ENCODE measurements at regions not wholly inside any gene's neighbourhood (a gene's known extent, or its start where the extent isn't known, plus 50 kb on each side); places are given as distances from the start of the nearest gene placed in this dataset.

DNA sequence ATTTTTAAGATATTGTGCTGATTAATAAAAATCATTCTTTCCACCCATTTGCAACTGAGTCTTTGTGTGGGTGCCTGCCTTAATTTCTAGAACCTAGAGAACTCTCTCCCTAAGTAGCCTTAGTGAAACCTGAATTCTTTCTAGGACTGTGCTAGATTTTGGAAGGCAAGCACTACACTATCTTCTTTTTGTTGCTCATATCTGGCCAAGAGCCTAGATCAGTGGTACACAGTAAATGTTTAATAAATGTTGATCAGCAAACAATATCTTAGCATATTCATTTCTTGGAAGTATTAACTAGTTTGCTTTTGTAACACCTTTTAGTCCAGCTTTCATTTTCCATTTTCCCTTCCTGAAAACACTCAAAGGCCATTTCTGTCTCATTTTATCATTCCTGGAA is 108.5 kb upstream of the CARMIL1 start:
- H3K4me3 ChIP-seq (ENCODE audit: low read length), result no peak overlapping the region
- H3K9me3 ChIP-seq (ENCODE audit: control insufficient read depth in 1 of 2, insufficient read depth in 1 of 2, low read length in 2 of 2), result no peaks in the 10 kb centered on the region
- no peak overlapping the region for H3K4me3 Mint-ChIP-seq
- no peaks in the 10 kb centered on the region for H3K36me3 Mint-ChIP-seq (ENCODE audit: low read depth)
- no peaks in the 10 kb centered on the region for H3K9me3 Mint-ChIP-seq
- H3K27ac Mint-ChIP-seq, result no peak overlapping the region
- TF ChIP-seq, protein P1, sequence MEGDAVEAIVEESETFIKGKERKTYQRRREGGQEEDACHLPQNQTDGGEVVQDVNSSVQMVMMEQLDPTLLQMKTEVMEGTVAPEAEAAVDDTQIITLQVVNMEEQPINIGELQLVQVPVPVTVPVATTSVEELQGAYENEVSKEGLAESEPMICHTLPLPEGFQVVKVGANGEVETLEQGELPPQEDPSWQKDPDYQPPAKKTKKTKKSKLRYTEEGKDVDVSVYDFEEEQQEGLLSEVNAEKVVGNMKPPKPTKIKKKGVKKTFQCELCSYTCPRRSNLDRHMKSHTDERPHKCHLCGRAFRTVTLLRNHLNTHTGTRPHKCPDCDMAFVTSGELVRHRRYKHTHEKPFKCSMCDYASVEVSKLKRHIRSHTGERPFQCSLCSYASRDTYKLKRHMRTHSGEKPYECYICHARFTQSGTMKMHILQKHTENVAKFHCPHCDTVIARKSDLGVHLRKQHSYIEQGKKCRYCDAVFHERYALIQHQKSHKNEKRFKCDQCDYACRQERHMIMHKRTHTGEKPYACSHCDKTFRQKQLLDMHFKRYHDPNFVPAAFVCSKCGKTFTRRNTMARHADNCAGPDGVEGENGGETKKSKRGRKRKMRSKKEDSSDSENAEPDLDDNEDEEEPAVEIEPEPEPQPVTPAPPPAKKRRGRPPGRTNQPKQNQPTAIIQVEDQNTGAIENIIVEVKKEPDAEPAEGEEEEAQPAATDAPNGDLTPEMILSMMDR (IDR thresholded peaks at IDR 0.05), result no peak
- H3K4me1 ChIP-seq (ENCODE audit: insufficient read depth, low read length), result no peaks in the 10 kb centered on the region
- no peaks in the 10 kb centered on the region for H3K27me3 Mint-ChIP-seq
- peaks cover 14% of the 10 kb centered on the region for H3K4me1 Mint-ChIP-seq (ENCODE audit: low read depth)
- CTCF ChIA-PET, result no interaction called here
- ATAC-seq (ENCODE audit: poor library complexity) (no peak), DNase-seq (no peak)
- intact Hi-C loops (cut with DNase I, micrococcal nuclease), result no loop called here
- H3K27me3 ChIP-seq (ENCODE audit: control insufficient read depth in 1 of 2, insufficient read depth in 2 of 2, low read length in 2 of 2), result no peaks in the 10 kb centered on the region
- POLR2A ChIA-PET, result no interaction called here
- H3K27ac ChIP-seq (ENCODE audit: low read depth in 1 of 2, low read length in 2 of 2), result no peak overlapping the region
- H3K36me3 ChIP-seq (ENCODE audit: insufficient read depth, low read length), result no peaks in the 10 kb centered on the region

DNA sequence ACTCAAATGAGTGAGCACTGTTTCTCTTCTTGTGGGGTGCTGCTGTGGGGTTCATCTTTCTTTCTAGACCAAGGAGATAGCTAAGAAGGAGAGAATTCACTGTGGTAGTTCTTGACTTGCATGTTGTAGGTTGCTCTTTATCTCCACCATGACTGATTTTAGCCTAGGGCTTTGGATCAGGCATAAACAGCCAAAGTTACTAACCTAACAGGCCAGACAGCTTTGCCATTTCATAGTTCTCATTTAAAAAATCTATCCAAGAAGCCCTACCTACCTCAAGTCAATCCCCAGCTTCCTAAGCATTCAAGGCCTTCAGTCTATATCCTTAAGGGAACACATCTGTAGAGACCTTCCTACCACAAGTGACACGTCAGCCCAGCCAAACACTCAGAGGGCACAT is 107.9 kb upstream of the CARMIL1 start:
- Mint-ChIP-seq H3K4me1 (ENCODE audit: low read depth) (peaks cover 7% of the 10 kb centered on the region), H3K9me3 (no peaks in the 10 kb centered on the region), H3K27me3 (no peaks in the 10 kb centered on the region), H3K36me3 (ENCODE audit: low read depth) (no peaks in the 10 kb centered on the region), H3K4me3 (no peak overlapping the region), H3K27ac (no peak overlapping the region)
- H3K9me3 ChIP-seq (ENCODE audit: control insufficient read depth in 1 of 2, insufficient read depth in 1 of 2, low read length in 2 of 2), result no peaks in the 10 kb centered on the region
- DNase-seq (no peak), ATAC-seq (ENCODE audit: poor library complexity) (no peak)
- POLR2A ChIA-PET, result no interaction called here
- H3K27me3 ChIP-seq (ENCODE audit: control insufficient read depth in 1 of 2, insufficient read depth in 2 of 2, low read length in 2 of 2), result no peaks in the 10 kb centered on the region
- intact Hi-C loops (cut with DNase I, micrococcal nuclease), result no loop called here
- no peak overlapping the region for H3K27ac ChIP-seq (ENCODE audit: low read depth in 1 of 2, low read length in 2 of 2)
- TF ChIP-seq, protein P1 (IDR thresholded peaks at IDR 0.05), result no peak
- no peaks in the 10 kb centered on the region for H3K36me3 ChIP-seq (ENCODE audit: insufficient read depth, low read length)
- CTCF ChIA-PET, result no interaction called here
- H3K4me1 ChIP-seq (ENCODE audit: insufficient read depth, low read length), result no peaks in the 10 kb centered on the region
- no peak overlapping the region for H3K4me3 ChIP-seq (ENCODE audit: low read length)

DNA sequence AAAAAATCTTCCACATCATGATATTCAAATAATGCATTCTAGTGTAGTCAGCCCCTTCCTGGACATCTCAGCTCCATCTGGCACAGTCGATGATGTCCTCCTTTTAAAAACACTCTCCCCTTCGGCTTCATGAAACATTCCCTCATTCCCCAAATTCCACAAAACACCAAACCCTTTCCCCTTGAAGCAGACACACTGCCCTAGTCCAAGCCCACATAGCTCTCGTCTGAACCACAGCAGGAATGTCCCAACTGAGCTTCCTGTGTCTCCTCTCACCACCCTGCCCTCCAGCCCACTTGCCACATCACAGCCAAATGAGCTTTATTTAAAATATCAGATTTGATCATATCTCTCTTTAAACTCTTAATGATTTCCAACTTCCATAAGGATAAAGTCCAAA is 106.4 kb upstream of the CARMIL1 start:
- Histone ChIP-seq H3K27ac (ENCODE audit: low read depth in 1 of 2, low read length in 2 of 2) (no peak overlapping the region), H3K4me1 (ENCODE audit: insufficient read depth, low read length) (no peaks in the 10 kb centered on the region), H3K27me3 (ENCODE audit: control insufficient read depth in 1 of 2, insufficient read depth in 2 of 2, low read length in 2 of 2) (no peaks in the 10 kb centered on the region), H3K9me3 (ENCODE audit: control insufficient read depth in 1 of 2, insufficient read depth in 1 of 2, low read length in 2 of 2) (no peaks in the 10 kb centered on the region), H3K36me3 (ENCODE audit: insufficient read depth, low read length) (no peaks in the 10 kb centered on the region), H3K4me3 (ENCODE audit: low read length) (no peak overlapping the region)
- no peaks in the 10 kb centered on the region for H3K27me3 Mint-ChIP-seq
- ChIA-PET POLR2A (interaction anchor here (0.7 to 1.4 kb wide), 2 partner anchors 10 to 34 kb away, joined by 3 to 4 read pairs; no protein-coding TSS in a partner anchor), CTCF (interaction anchor here (0.7 kb wide), 1 partner anchor 66 kb away, joined by 3 read pairs; no protein-coding TSS in a partner anchor)
- DNase-seq (no peak), ATAC-seq (ENCODE audit: poor library complexity) (no peak)
- no peak overlapping the region for H3K27ac Mint-ChIP-seq
- TF ChIP-seq, protein P1 (IDR thresholded peaks at IDR 0.05), result no peak
- H3K9me3 Mint-ChIP-seq, result no peaks in the 10 kb centered on the region
- H3K36me3 Mint-ChIP-seq (ENCODE audit: low read depth), result no peaks in the 10 kb centered on the region
- intact Hi-C loops (cut with DNase I, micrococcal nuclease), result no loop called here
- no peaks in the 10 kb centered on the region for H3K4me1 Mint-ChIP-seq (ENCODE audit: low read depth)
- H3K4me3 Mint-ChIP-seq, result no peak overlapping the region

Measured in CD4-positive, alpha-beta T cell (primary cell).